HS-27A (cell line): ENCODE measurements at regions not wholly inside any gene's neighbourhood (a gene's known extent, or its start where the extent isn't known, plus 50 kb on each side); places are given as distances from the start of the nearest gene placed in this dataset.
"Not testable (repeated sequence)": the region's sequence is repeated elsewhere in the genome, so short reads cannot be mapped to it uniquely, and the experiment has no call there.

Source experiments
- DNase-seq: peaks from one replicate; pipeline ENCODE4 v3.0.0-alpha.2; 2012; ENCODE audit warnings: low read depth, missing footprints

GRCh38 chr3:5994651-5995050 is 807.1 kb downstream of the EDEM1 start:
- no peak for DNase-seq

- no peak for DNase-seq
Measured at GRCh38 chr3:6018456-6018855, 830.9 kb downstream of the EDEM1 start.

- DNase-seq = no peak
Measured at GRCh38 chr3:6022621-6023020, 835.1 kb downstream of the EDEM1 start.

GRCh38 chr3:6025032-6025431 is 835.9 kb upstream of the GRM7 start:
- DNase-seq = no peak

- DNase-seq = not testable (repeated sequence)
Measured at GRCh38 chr3:6030648-6031047, 830.3 kb upstream of the GRM7 start.

GRCh38 chr3:6035626-6036025 is 825.3 kb upstream of the GRM7 start:
- no peak for DNase-seq

- no peak for DNase-seq
Measured at GRCh38 chr3:6039971-6040370, 820.9 kb upstream of the GRM7 start.

GRCh38 chr3:6041894-6042293 is 819.0 kb upstream of the GRM7 start:
- DNase-seq = no peak

GRCh38 chr3:6047016-6047415 is 813.9 kb upstream of the GRM7 start:
- no peak for DNase-seq

GRCh38 chr3:6060251-6060650 is 800.7 kb upstream of the GRM7 start:
- no peak for DNase-seq

- DNase-seq = no peak
Measured at GRCh38 chr3:6062261-6063187, 798.4 kb upstream of the GRM7 start.

- no peak for DNase-seq
Measured at GRCh38 chr3:6066397-6066796, 794.5 kb upstream of the GRM7 start.

- not testable (repeated sequence) for DNase-seq
Measured at GRCh38 chr3:6066868-6067578, 793.9 kb upstream of the GRM7 start.

- DNase-seq = no peak
Measured at GRCh38 chr3:6074952-6075351, 786.0 kb upstream of the GRM7 start.

GRCh38 chr3:6078436-6078835 is 782.5 kb upstream of the GRM7 start:
- no peak for DNase-seq

- no peak for DNase-seq
Measured at GRCh38 chr3:6079011-6079410, 781.9 kb upstream of the GRM7 start.

GRCh38 chr3:6079561-6080179 is 781.2 kb upstream of the GRM7 start:
- DNase-seq = no peak

GRCh38 chr3:6088433-6088832 is 772.5 kb upstream of the GRM7 start:
- DNase-seq = no peak

- DNase-seq = no peak
Measured at GRCh38 chr3:6089780-6090179, 771.1 kb upstream of the GRM7 start.

- DNase-seq = no peak
Measured at GRCh38 chr3:6091262-6091661, 769.7 kb upstream of the GRM7 start.

GRCh38 chr3:6095006-6095405 is 765.9 kb upstream of the GRM7 start:
- DNase-seq = no peak

- DNase-seq = no peak
Measured at GRCh38 chr3:6097021-6097420, 763.9 kb upstream of the GRM7 start.

- DNase-seq = no peak
Measured at GRCh38 chr3:6097556-6097955, 763.4 kb upstream of the GRM7 start.
